K562 (cell line): ENCODE measurements at regions not wholly inside any gene's neighbourhood (a gene's known extent, or its start where the extent isn't known, plus 50 kb on each side); places are given as distances from the start of the nearest gene placed in this dataset.
"Not testable (repeated sequence)": the region's sequence is repeated elsewhere in the genome, so short reads cannot be mapped to it uniquely, and the experiment has no call there.

Source experiments
- ATAC-seq: fragments of 200-7000 bp; cut with Tn5 transposase; 3 replicates; pipeline ENCODE4 v1.9.1; 2020; ENCODE audit warnings: moderate library complexity
- BruUV-seq: library from RNA; stranded (reverse); fragments of 400-500 nt; replicated peaks from 2 replicates; lab custom pipeline; 2021; lab: Mats Ljungman, UMichigan
- CTCF ChIA-PET: fragments of 300-600 bp; formaldehyde crosslinking; extraction: SDS; loops from one replicate; lab custom pipeline; 2021; ENCODE audit warnings: low intra/inter-chr PET ratio; lab: Yijun Ruan, JAX
- POLR2A ChIA-PET: fragments of 300-600, 350-650 bp; sonication (Branson Sonifier 250); formaldehyde crosslinking; extraction: SDS; loops from one replicate; lab custom pipeline; 2021; ENCODE audit warnings: antibody characterized with exemption, inconsistent platforms; lab: Yijun Ruan, JAX
- DNase-seq, 4 experiments: peaks; one replicate each; pipeline versions ENCODE4 v3.0.0 to v3.0.0-alpha.2; 2011 to 2018; ENCODE audit warnings: low spot score in 3 of 4, mixed read lengths in 3 of 4; ENCODE audit errors: extremely low read depth in 1 of 4
- FAIRE-seq: peaks from 2 replicates; lab custom pipeline; 2011; peaks lifted over from hg19 to GRCh38; lab: Jason Lieb, UNC
- H2AFZ ChIP-seq: 2 replicates; pipeline ENCODE4 v1.6.0; 2011; ENCODE audit warnings: low read depth, low read length, control low read depth, inconsistent platforms
- H3K27ac ChIP-seq: fragments of 200-600 bp; 3 replicates; pipeline ENCODE4 v1.8.0; 2011; ENCODE audit warnings: low read depth, mild to moderate bottlenecking, control low read depth, inconsistent platforms, low read length, moderate library complexity, mixed read lengths; ENCODE audit errors: extremely low read depth
- H3K27me3 ChIP-seq, 2 experiments: fragments of 300-600 bp in 1 of 2; 2 replicates in 1 of 2; 3 replicates in 1 of 2; pipeline versions ENCODE4 v1.6.0 to v1.8.0; 2011; ENCODE audit warnings: inconsistent platforms in 2 of 2, low read length in 2 of 2, mild to moderate bottlenecking in 1 of 2, mixed read lengths in 1 of 2, moderate library complexity in 1 of 2; ENCODE audit not compliant: control insufficient read depth in 2 of 2, insufficient read depth in 2 of 2
- H3K36me3 ChIP-seq: fragments of 300-600 bp; 3 replicates; pipeline ENCODE4 v1.8.0; 2011; ENCODE audit warnings: mild to moderate bottlenecking, low read length, inconsistent platforms; ENCODE audit not compliant: control insufficient read depth, insufficient read depth
- H3K4me1 ChIP-seq, 2 experiments: fragments of 200-600 bp in 1 of 2; replicated peaks in 1 of 2; 2 replicates in 1 of 2; 3 replicates in 1 of 2; pipeline versions ENCODE4 v1.5.1 to v1.8.0; 2011; ENCODE audit warnings: inconsistent platforms in 2 of 2, low read length in 2 of 2, mild to moderate bottlenecking in 1 of 2, mixed read lengths in 1 of 2, moderate library complexity in 1 of 2; ENCODE audit not compliant: control insufficient read depth in 2 of 2, insufficient read depth in 2 of 2
- H3K4me2 ChIP-seq: 2 replicates; pipeline ENCODE4 v1.6.1; 2011; ENCODE audit warnings: low read length, control low read depth, inconsistent platforms, mixed read lengths; ENCODE audit not compliant: insufficient read depth
- H3K4me3 ChIP-seq: fragments of 200-600 bp; sonication (generic), shearing (Covaris generic); 2 replicates; pipeline ENCODE4 v1.5.1; 2016; ENCODE audit warnings: control low read depth, inconsistent platforms
- H3K79me2 ChIP-seq: fragments of 200-600 bp; 3 replicates; pipeline ENCODE4 v1.8.0; 2011; ENCODE audit warnings: low read length, inconsistent platforms; ENCODE audit not compliant: control insufficient read depth, insufficient read depth
- H3K9ac ChIP-seq, 2 experiments: 2 replicates each; pipeline versions ENCODE4 v1.6.0 to v1.6.1; 2011; ENCODE audit warnings: low read depth in 2 of 2, low read length in 2 of 2, control low read depth in 1 of 2, inconsistent platforms in 1 of 2, mild to moderate bottlenecking in 1 of 2, mixed read lengths in 1 of 2; ENCODE audit not compliant: insufficient read depth in 1 of 2
- H3K9me1 ChIP-seq: one replicate; pipeline ENCODE4 v1.6.0; 2011; ENCODE audit warnings: inconsistent platforms, mild to moderate bottlenecking, low read length, moderate library complexity; ENCODE audit not compliant: control insufficient read depth, insufficient read depth
- H3K9me3 ChIP-seq: replicated peaks from 2 replicates; pipeline ENCODE4 v1.5.1; 2011; ENCODE audit warnings: low read depth, low read length, inconsistent platforms; ENCODE audit not compliant: control insufficient read depth, insufficient read depth
- H4K20me1 ChIP-seq: replicated peaks from 2 replicates; pipeline ENCODE4 v1.6.1; 2011; ENCODE audit warnings: low read length, inconsistent platforms, mixed read lengths; ENCODE audit not compliant: control insufficient read depth, insufficient read depth
- PRPF4 ChIP-seq: fragments of 200-400 bp; formaldehyde crosslinking; IDR thresholded peaks from one replicate; pipeline ENCODE4 v1.6.1; 2017; ENCODE audit warnings: low read length, low read depth, mild to moderate bottlenecking; ENCODE audit not compliant: insufficient read depth, poor library complexity, severe bottlenecking
- RBM34 ChIP-seq: fragments of 200-400 bp; formaldehyde crosslinking; IDR thresholded peaks from 2 replicates; pipeline ENCODE4 v1.6.1; 2018; ENCODE audit warnings: low read length, borderline replicate concordance; ENCODE audit not compliant: insufficient read depth
- RREB1 ChIP-seq: fragments of 250-450 bp; sonication (Bioruptor Pico); IDR thresholded peaks from 2 replicates; pipeline ENCODE4 v1.4.0; 2020
- STAT6 ChIP-seq: sonication (generic); formaldehyde crosslinking; IDR thresholded peaks from 2 replicates; pipeline ENCODE4 v1.8.1; 2023; ENCODE audit warnings: mild to moderate bottlenecking, missing genetic modification reagents
- TAF1 ChIP-seq: IDR thresholded peaks from 2 replicates; pipeline ENCODE4 v1.6.1; 2011; ENCODE audit warnings: mild to moderate bottlenecking, low read length, moderate library complexity; ENCODE audit not compliant: insufficient read depth, control insufficient read depth, severe bottlenecking; ENCODE audit errors: extremely low read depth
- ZBTB12 ChIP-seq: fragments of 250-450 bp; sonication (Bioruptor Pico); IDR thresholded peaks from 2 replicates; pipeline ENCODE4 v1.4.0; 2020
- ZNF707 ChIP-seq: fragments of 250-450 bp; sonication (Bioruptor Pico); conservative IDR thresholded peaks from 2 replicates; pipeline ENCODE4 v1.8.0; 2022; ENCODE audit warnings: inconsistent platforms, mild to moderate bottlenecking, moderate library complexity
- WGBS: fragments of 100-300 bp; shearing (Covaris generic); methylation state at CpG from one replicate; pipeline ENCODE4 v1.1.6; 2016; ENCODE audit warnings: low coverage, mixed read lengths; ENCODE audit not compliant: insufficient coverage; ENCODE audit errors: missing lambda C conversion rate; 5-methylcytosine and 5-hydroxymethylcytosine counted together
- in situ Hi-C: fragments of 300-500 bp; cut with MboI; formaldehyde crosslinking; loops from 4 replicates; pipeline ENCODE4 v1.15.0; 2018; ENCODE audit warnings: inconsistent platforms, mixed read lengths
- intact Hi-C: fragments of 100-400 bp; cut with micrococcal nuclease; formaldehyde crosslinking; loops from 2 replicates; pipeline ENCODE4 v1.14.2; 2022

GRCh38 chr5:50595199-50595598 lies 71.2 kb upstream of the PARP8 start (continued):
- TF ChIP-seq STAT6 (CRISPR knock-in tag) (no peak), ZNF707 (no peak), RREB1 (CRISPR knock-in tag) (no peak), TAF1 (no peak), ZBTB12 (CRISPR knock-in tag) (no peak), PRPF4 (no peak), RBM34 (no peak)

GRCh38 chr5:50601576-50601975 lies 64.9 kb upstream of the PARP8 start:
- H4K20me1 ChIP-seq, in situ Hi-C loops, H3K27ac ChIP-seq, H3K4me1 ChIP-seq, H3K4me3 ChIP-seq, H2AFZ ChIP-seq, H3K9me1 ChIP-seq, intact Hi-C loops, H3K27me3 ChIP-seq, FAIRE-seq, BruUV-seq, H3K9ac ChIP-seq, H3K36me3 ChIP-seq, H3K4me2 ChIP-seq, H3K79me2 ChIP-seq, DNase-seq, CTCF ChIA-PET, POLR2A ChIA-PET, ATAC-seq, H3K9me3 ChIP-seq: not testable (repeated sequence)
- WGBS = 1% methylated on average over 7 of the region's 7 CpGs
